ENCODE measurements at regions not wholly inside any gene's neighbourhood (a gene's known extent, or its start where the extent isn't known, plus 50 kb on each side); places are given as distances from the start of the nearest gene placed in this dataset.
"Not testable (repeated sequence)": the region's sequence is repeated elsewhere in the genome, so short reads cannot be mapped to it uniquely, and the experiment has no call there.

GRCh38 chr1:99439433-99440075 is 175.3 kb downstream of the PLPPR4 start:
- POLR2A ChIA-PET = no interaction called here

DNA sequence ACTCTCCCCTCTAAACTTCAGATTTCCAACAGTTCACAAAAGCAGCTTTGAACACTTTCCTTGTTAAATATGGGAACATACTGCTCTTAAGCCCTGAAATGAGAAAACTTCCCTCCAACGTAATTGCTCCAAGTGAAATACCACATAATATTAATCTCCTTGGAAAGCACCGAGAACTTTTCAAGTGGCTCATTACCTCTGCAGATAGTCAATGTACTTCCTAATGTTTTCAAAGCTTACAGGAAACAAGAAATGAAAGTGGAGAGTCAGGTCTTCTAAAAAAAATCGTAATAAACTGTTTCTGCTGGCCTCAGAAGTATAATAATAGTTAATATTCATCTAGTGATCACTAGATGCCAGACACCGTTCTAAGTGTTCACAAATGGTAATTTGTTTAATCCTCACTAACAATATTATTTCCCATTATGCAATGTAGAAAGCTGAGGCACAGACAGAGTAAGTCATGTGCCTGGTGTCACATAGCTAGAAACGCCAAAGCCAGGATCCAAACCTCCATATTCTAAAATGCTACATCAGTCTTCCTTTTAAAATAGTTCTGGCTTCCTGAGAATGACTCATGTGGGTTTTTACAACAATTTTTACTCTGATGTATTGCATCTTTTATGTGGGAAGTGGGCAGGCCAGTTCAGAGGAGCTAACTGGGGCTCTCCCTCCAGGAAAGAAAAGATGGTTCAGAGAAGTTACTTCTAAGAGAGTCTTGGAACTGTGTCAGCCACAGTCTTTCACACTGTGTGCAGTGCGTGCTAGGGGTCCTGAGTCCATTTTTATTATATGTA is 177.2 kb downstream of the PLPPR4 start:
- DNase-seq (ENCODE audit: extremely low spot score) = no peak
- ChIA-PET CTCF (interaction anchor here (0.5 kb wide), 1 partner anchor 20 kb away, joined by 3 read pairs; no protein-coding TSS in a partner anchor), POLR2A (no interaction called here)
- no peak for TF ChIP-seq LEF1 (IDR thresholded peaks at IDR 0.05; ENCODE audit: borderline replicate concordance)
- no peak for TF ChIP-seq PKNOX1 (IDR thresholded peaks at IDR 0.05)
- no peak for TF ChIP-seq SP1 (IDR thresholded peaks at IDR 0.05)
- TF ChIP-seq BHLHE40 (IDR thresholded peaks at IDR 0.05; ENCODE audit: borderline replicate concordance) = no peak
- no peak for TF ChIP-seq FOXM1 (IDR thresholded peaks at IDR 0.05; ENCODE audit: borderline replicate concordance)
- TF ChIP-seq ZNF384 (IDR thresholded peaks at IDR 0.05) = no peak
- no peak for TF ChIP-seq CTBP1 (IDR thresholded peaks at IDR 0.05; ENCODE audit: borderline replicate concordance)
- no peak for TF ChIP-seq SUZ12 (IDR thresholded peaks at IDR 0.05)
- no peak for TF ChIP-seq TARDBP (IDR thresholded peaks at IDR 0.05)
- no peak for TF ChIP-seq L3MBTL2 (conservative IDR thresholded peaks at IDR 0.05)
- TF ChIP-seq ARNT (IDR thresholded peaks at IDR 0.05) = no peak
- TF ChIP-seq FOXA1 (IDR thresholded peaks at IDR 0.05) = no peak
- TF ChIP-seq ELF4 (IDR thresholded peaks at IDR 0.05) = no peak
- TF ChIP-seq HDGF (IDR thresholded peaks at IDR 0.05; ENCODE audit: borderline replicate concordance) = no peak
- TF ChIP-seq NFRKB (IDR thresholded peaks at IDR 0.05) = no peak
- TF ChIP-seq FOXK2 (IDR thresholded peaks at IDR 0.05) = no peak

More at GRCh38 chr1:99439433-99440075, 175.3 kb downstream of the PLPPR4 start:
- CTCF ChIA-PET = no interaction called here
- DNase-seq (ENCODE audit: extremely low spot score) = no peak
- TF ChIP-seq LEF1 (IDR thresholded peaks at IDR 0.05; ENCODE audit: borderline replicate concordance) = no peak
- no peak for TF ChIP-seq FOXK2 (IDR thresholded peaks at IDR 0.05)
- TF ChIP-seq HDGF (IDR thresholded peaks at IDR 0.05; ENCODE audit: borderline replicate concordance) = no peak
- no peak for TF ChIP-seq ARNT (IDR thresholded peaks at IDR 0.05)
- TF ChIP-seq FOXA1 (IDR thresholded peaks at IDR 0.05) = no peak
- no peak for TF ChIP-seq PKNOX1 (IDR thresholded peaks at IDR 0.05)
- no peak for TF ChIP-seq SUZ12 (IDR thresholded peaks at IDR 0.05)
- TF ChIP-seq FOXM1 (IDR thresholded peaks at IDR 0.05; ENCODE audit: borderline replicate concordance) = no peak
- no peak for TF ChIP-seq CTBP1 (IDR thresholded peaks at IDR 0.05; ENCODE audit: borderline replicate concordance)
- TF ChIP-seq BHLHE40 (IDR thresholded peaks at IDR 0.05; ENCODE audit: borderline replicate concordance) = no peak
- TF ChIP-seq NFRKB (IDR thresholded peaks at IDR 0.05) = no peak
- no peak for TF ChIP-seq SP1 (IDR thresholded peaks at IDR 0.05)

DNA sequence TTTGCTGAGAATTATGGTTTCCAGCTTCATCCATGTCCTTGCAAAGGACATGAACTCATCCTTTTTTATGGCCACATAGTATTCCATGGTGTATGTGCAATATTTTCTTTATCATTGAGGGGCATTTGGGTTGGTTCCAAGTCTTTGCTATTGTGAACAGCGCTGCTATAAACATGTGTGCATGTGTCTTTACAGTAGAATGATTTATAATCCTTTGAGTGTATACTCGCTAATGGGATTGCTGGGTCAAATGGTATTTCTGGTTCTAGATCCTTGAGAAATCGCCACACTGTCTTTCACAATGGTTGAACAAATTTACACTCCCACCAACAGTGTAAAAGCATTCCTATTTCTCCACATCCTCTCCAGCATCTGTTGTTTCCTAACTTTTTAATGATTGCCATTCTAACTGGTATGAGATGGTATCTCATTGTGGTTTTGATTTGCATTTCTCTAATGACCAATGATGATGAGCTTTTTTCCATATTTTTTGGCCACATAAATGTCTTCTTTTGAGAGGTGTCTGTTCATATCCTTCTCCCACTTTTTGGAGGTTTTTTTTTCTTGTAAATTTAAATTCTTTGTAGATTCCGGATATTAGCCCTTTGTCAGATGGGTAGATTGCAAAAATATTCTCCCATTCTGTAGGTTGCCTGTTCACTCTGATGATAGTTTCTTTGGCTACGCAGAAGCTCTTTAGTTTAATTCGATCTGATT is 180.1 kb downstream of the PLPPR4 start:
- CTCF ChIA-PET; POLR2A ChIA-PET; DNase-seq (ENCODE audit: extremely low spot score): not testable (repeated sequence)

DNA sequence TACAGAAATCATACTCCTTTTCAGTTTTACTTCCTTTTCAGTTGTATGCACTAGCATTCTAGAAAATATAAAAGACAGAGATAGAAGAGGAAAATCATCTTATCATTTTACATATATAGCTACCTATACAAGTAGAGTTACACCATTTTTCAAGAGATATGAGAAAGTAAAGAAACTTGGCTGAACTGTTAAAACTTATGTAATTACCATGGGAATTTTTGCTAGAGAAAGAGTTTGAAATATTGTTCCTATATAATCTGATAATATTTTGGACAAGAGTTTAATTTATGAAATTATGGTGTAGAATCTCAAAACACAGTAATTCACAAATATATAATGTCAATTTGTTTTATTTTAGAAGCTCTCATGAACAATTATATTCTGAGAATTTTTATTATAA is 180.8 kb downstream of the PLPPR4 start:
- DNase-seq (ENCODE audit: extremely low spot score) = no peak
- TF ChIP-seq ZNF384 (IDR thresholded peaks at IDR 0.05) = no peak
- TF ChIP-seq NFRKB (IDR thresholded peaks at IDR 0.05) = no peak
- TF ChIP-seq FOXK2 (IDR thresholded peaks at IDR 0.05) = no peak
- TF ChIP-seq CTBP1 (IDR thresholded peaks at IDR 0.05; ENCODE audit: borderline replicate concordance) = no peak
- TF ChIP-seq BHLHE40 (IDR thresholded peaks at IDR 0.05; ENCODE audit: borderline replicate concordance) = no peak
- TF ChIP-seq FOXA1 (IDR thresholded peaks at IDR 0.05) = no peak
- no peak for TF ChIP-seq SP1 (IDR thresholded peaks at IDR 0.05)
- TF ChIP-seq ARNT (IDR thresholded peaks at IDR 0.05) = no peak
- TF ChIP-seq HDGF (IDR thresholded peaks at IDR 0.05; ENCODE audit: borderline replicate concordance) = no peak
- TF ChIP-seq TARDBP (IDR thresholded peaks at IDR 0.05) = no peak
- TF ChIP-seq ELF4 (IDR thresholded peaks at IDR 0.05) = no peak
- TF ChIP-seq SUZ12 (IDR thresholded peaks at IDR 0.05) = no peak
- ChIA-PET CTCF (no interaction called here), POLR2A (no interaction called here)

- ChIA-PET CTCF (no interaction called here), POLR2A (no interaction called here)
- DNase-seq (ENCODE audit: extremely low spot score) = no peak
- TF ChIP-seq FOXK2 (IDR thresholded peaks at IDR 0.05) (no peak), FOXM1 (IDR thresholded peaks at IDR 0.05; ENCODE audit: borderline replicate concordance) (no peak), TARDBP (IDR thresholded peaks at IDR 0.05) (no peak), PKNOX1 (IDR thresholded peaks at IDR 0.05) (no peak), ZNF384 (IDR thresholded peaks at IDR 0.05) (no peak), SP1 (IDR thresholded peaks at IDR 0.05) (no peak), HDGF (IDR thresholded peaks at IDR 0.05; ENCODE audit: borderline replicate concordance) (no peak), BHLHE40 (IDR thresholded peaks at IDR 0.05; ENCODE audit: borderline replicate concordance) (no peak), CTBP1 (IDR thresholded peaks at IDR 0.05; ENCODE audit: borderline replicate concordance) (no peak), FOXA1 (IDR thresholded peaks at IDR 0.05) (no peak), ARNT (IDR thresholded peaks at IDR 0.05) (no peak)
Observed at GRCh38 chr1:99445486-99445885, 181.2 kb downstream of the PLPPR4 start.
